Suprapubic skin (tissue), 4 donors: ENCODE measurements at regions not wholly inside any gene's neighbourhood (a gene's known extent, or its start where the extent isn't known, plus 50 kb on each side); places are given as distances from the start of the nearest gene placed in this dataset.

Experiments
- DNase-seq, 2 donors: peaks; one replicate each; pipeline ENCODE4 v3.0.0-alpha.2; 2019; ENCODE audit warnings: low spot score in 2 of 2
- H3K27ac ChIP-seq: fragments of 200-600 bp; sonication (generic); one replicate; pipeline ENCODE4 v1.5.1; 2019
- H3K27me3 ChIP-seq: fragments of 200-600 bp; sonication (generic); one replicate; pipeline ENCODE4 v1.5.1; 2019
- H3K36me3 ChIP-seq: fragments of 200-600 bp; sonication (generic); one replicate; pipeline ENCODE4 v1.5.1; 2019
- H3K4me1 ChIP-seq: fragments of 200-600 bp; sonication (generic); one replicate; pipeline ENCODE4 v1.5.1; 2019
- H3K4me3 ChIP-seq: fragments of 200-600 bp; sonication (generic); one replicate; pipeline ENCODE4 v1.5.1; 2019; ENCODE audit warnings: mild to moderate bottlenecking
- H3K9me3 ChIP-seq: fragments of 200-600 bp; sonication (generic); one replicate; pipeline ENCODE4 v1.5.1; 2019
- CTCF ChIP-seq, 2 donors: fragments of 200-600 bp in 1 of 2; fragments of 450-650 bp in 1 of 2; sonication (generic) in 1 of 2; IDR thresholded peaks; one replicate each; pipeline ENCODE4 v1.5.1; 2016 to 2019; ENCODE audit warnings: antibody characterized with exemption in 2 of 2, mild to moderate bottlenecking in 1 of 2, moderate library complexity in 1 of 2
- EP300 ChIP-seq: sonication (generic); formaldehyde crosslinking; IDR thresholded peaks from one replicate; pipeline ENCODE4 v1.6.1; 2017; ENCODE audit warnings: antibody characterized with exemption
- POLR2A ChIP-seq, 2 donors: fragments of 450-650 bp; IDR thresholded peaks; one replicate each; pipeline ENCODE4 v1.6.1; 2017; ENCODE audit warnings: antibody characterized with exemption in 2 of 2, mild to moderate bottlenecking in 2 of 2, moderate library complexity in 2 of 2
- POLR2AphosphoS5 ChIP-seq, 3 donors: sonication (generic); formaldehyde crosslinking; IDR thresholded peaks; one replicate each; pipeline ENCODE4 v1.6.1; 2017; ENCODE audit warnings: antibody characterized with exemption in 3 of 3
- WGBS: methylation state at CpG from one replicate; pipeline ENCODE4 v1.1.5; 2018; 5-methylcytosine and 5-hydroxymethylcytosine counted together

- Histone ChIP-seq H3K36me3 (no peaks in the 10 kb centered on the region), H3K9me3 (no peaks in the 10 kb centered on the region), H3K27me3 (no peaks in the 10 kb centered on the region), H3K27ac (no peak overlapping the region), H3K4me3 (no peak overlapping the region), H3K4me1 (peaks cover 10% of the 10 kb centered on the region)
- no peak for TF ChIP-seq EP300
- no peak for TF ChIP-seq POLR2AphosphoS5 (IDR thresholded peaks at IDR 0.05)
- TF ChIP-seq CTCF (IDR thresholded peaks at IDR 0.05) = no peak
- no peak for TF ChIP-seq POLR2A (IDR thresholded peaks at IDR 0.05)
- DNase-seq = no peak
Observed at GRCh38 chr6:113736978-113737377, 120.2 kb upstream of the MARCKS start.

- Histone ChIP-seq H3K4me1 (peaks cover 10% of the 10 kb centered on the region), H3K9me3 (no peaks in the 10 kb centered on the region), H3K4me3 (no peak overlapping the region), H3K27me3 (no peaks in the 10 kb centered on the region), H3K36me3 (no peaks in the 10 kb centered on the region), H3K27ac (no peak overlapping the region)
- TF ChIP-seq CTCF (IDR thresholded peaks at IDR 0.05) (no peak), EP300 (no peak), POLR2AphosphoS5 (IDR thresholded peaks at IDR 0.05) (no peak), POLR2A (IDR thresholded peaks at IDR 0.05) (no peak)
- DNase-seq = no peak
- WGBS = 87% methylated on average over 4 of the region's 4 CpGs
Observed at GRCh38 chr6:113739041-113739655, 118.0 kb upstream of the MARCKS start.

GRCh38 chr6:113741651-113742050, 115.5 kb upstream of the MARCKS start:
- DNase-seq = no peak
- H3K27me3 ChIP-seq = no peaks in the 10 kb centered on the region
- no peaks in the 10 kb centered on the region for H3K4me1 ChIP-seq
- TF ChIP-seq EP300 (no peak), POLR2AphosphoS5 (IDR thresholded peaks at IDR 0.05) (no peak), CTCF (IDR thresholded peaks at IDR 0.05) (no peak), POLR2A (IDR thresholded peaks at IDR 0.05) (no peak)
- no peaks in the 10 kb centered on the region for H3K36me3 ChIP-seq
- no peak overlapping the region for H3K4me3 ChIP-seq
- H3K9me3 ChIP-seq = no peaks in the 10 kb centered on the region
- no peak overlapping the region for H3K27ac ChIP-seq

GRCh38 chr6:113742342-113742741, 114.8 kb upstream of the MARCKS start:
- TF ChIP-seq POLR2AphosphoS5 (IDR thresholded peaks at IDR 0.05) = no peak
- no peak for TF ChIP-seq EP300
- no peak for TF ChIP-seq POLR2A (IDR thresholded peaks at IDR 0.05)
- TF ChIP-seq CTCF (IDR thresholded peaks at IDR 0.05) = no peak
- no peaks in the 10 kb centered on the region for H3K36me3 ChIP-seq
- 91% methylated on average over 4 of the region's 4 CpGs for WGBS

GRCh38 chr6:113744861-113745260, 112.3 kb upstream of the MARCKS start:
- WGBS = 60% methylated on average over 3 of the region's 3 CpGs
- Histone ChIP-seq H3K27me3 (no peaks in the 10 kb centered on the region), H3K4me3 (no peak overlapping the region), H3K4me1 (no peaks in the 10 kb centered on the region), H3K36me3 (no peaks in the 10 kb centered on the region), H3K9me3 (no peaks in the 10 kb centered on the region), H3K27ac (no peak overlapping the region)
- DNase-seq = no peak
- no peak for TF ChIP-seq CTCF (IDR thresholded peaks at IDR 0.05)

More at GRCh38 chr6:113742342-113742741, 114.8 kb upstream of the MARCKS start:
- no peaks in the 10 kb centered on the region for H3K27me3 ChIP-seq
- H3K4me1 ChIP-seq = no peaks in the 10 kb centered on the region
- no peaks in the 10 kb centered on the region for H3K9me3 ChIP-seq
- H3K27ac ChIP-seq = no peak overlapping the region
- no peak for DNase-seq
- H3K4me3 ChIP-seq = no peak overlapping the region
